ENCODE measurements at regions not wholly inside any gene's neighbourhood (a gene's known extent, or its start where the extent isn't known, plus 50 kb on each side); places are given as distances from the start of the nearest gene placed in this dataset.
A peak's percentile ranks its signal among the peaks of the same experiment; 100 is the strongest.
"Not testable (repeated sequence)": the region's sequence is repeated elsewhere in the genome, so short reads cannot be mapped to it uniquely, and the experiment has no call there.

DNA sequence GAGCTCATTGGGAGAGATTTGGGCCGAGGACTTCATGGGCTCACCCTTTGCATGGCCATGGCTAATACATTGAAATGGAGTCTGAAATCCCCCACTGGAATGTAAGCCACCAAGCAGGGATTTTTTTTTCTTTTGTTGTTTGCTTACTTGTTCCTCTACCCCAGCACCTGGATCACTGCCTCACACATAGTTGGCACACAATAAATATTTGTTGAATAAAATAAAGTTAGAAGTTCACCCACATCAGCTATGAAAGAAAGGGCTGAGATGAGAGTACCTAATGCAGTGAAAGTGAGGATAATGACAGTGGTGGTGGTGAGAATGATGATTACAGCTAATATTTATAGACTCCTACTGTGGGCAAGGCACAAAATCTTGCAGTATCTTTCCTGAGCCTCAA lies 98.1 kb upstream of the ANXA1 start:
- DNase-seq, result no peak

DNA sequence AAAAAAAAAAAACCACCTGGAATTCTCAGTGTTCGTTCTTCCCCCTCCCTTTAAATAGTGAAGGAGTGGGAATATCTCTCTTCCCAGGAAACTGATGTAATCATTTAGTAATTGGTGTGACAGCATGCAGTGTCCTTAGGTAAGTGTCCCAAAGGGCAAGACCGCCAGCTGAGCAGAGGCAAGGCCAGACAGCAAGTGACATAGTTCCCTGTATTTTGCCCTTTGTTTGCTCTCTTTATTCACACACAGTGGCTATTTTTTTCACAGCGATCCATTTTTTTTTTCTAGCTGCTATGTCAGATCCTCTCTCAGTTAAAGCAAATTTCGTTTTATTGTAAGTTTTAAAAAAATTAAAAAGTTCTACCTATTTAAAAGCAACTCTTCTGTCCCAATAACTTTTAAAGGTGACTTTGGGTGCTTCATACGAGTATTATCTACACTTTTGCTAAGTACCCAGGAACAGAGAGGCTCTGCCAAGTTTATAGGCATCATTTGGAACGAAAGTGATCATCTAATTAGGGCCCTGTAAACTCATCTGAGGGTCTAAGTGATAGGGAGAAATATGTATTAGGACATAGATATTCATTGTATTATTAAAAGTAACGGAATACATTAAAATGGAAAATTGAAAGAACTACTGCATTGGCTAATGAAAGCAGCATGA lies 98.2 kb upstream of the ALDH1A1 start:
- no peak for DNase-seq

DNA sequence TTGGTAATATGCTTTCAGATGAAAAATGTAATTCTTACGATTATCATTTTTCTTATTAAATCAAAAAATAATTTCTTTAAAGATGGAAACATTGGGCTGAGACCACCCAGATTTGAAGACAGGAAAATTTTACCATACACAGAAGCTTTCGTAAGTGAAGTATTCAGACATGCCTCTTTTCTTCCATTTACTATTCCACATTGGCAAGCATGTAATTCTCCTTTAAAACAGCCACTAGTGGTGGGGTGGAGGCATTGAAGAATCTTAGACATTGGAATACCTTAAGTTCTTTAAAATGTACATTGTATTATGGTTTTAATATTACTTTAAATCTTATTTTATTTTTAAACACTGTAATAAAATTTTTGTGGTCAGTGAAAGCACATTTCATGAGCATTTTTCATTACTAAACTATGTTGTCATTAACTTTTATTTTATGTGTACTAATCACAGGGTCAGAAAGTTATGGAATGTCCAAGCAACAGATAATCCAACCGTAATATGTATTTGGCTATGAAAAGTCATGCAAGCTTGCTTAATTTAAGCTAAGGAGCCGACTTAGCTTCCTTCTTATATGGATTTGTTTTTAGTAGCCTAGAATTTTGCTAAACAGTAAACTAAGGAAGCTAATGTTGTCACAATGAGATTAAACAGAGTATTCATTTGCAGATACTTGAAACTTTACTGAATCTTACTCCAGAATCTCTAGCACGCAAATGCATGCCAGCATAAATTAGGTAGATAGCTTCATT lies 97.4 kb upstream of the ALDH1A1 start:
- DNase-seq, result no peak

DNA sequence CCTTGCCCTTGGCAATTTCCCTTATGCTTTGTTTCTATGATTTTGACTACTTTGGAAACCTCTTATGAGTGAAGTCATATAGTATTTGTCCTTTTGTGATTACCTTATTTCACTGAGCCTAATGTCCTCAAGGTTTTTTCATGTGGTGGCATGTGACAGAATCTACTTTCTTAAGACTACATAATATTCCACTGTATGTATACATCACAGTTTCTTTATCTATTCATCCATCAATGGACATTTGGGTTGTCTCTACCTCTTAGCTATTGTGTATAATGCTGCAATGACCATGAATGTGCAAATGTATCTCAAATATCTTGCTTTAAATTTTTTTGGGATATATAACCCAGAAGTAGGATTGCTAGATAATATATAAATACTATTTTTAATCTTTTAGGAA lies 96.4 kb upstream of the ALDH1A1 start:
- DNase-seq, result no peak

DNA sequence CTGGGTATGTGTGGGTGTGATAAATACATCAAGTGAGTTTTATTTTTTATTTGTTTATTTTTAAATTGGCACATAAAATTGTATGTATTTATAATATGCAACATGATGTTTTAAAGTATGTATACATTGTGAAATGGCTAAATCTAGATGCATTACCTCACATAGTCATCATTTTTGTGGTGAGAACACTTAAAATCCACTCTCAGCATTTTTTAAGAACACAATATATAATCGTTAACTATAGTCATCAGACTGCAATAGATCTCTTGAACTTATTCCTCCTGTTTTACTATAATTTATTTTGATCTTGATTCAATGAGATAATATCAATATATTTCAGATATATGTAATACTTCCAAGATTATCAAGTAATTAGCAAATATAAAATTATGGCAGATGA lies 93.9 kb upstream of the ALDH1A1 start:
- DNase-seq, result no peak

DNA sequence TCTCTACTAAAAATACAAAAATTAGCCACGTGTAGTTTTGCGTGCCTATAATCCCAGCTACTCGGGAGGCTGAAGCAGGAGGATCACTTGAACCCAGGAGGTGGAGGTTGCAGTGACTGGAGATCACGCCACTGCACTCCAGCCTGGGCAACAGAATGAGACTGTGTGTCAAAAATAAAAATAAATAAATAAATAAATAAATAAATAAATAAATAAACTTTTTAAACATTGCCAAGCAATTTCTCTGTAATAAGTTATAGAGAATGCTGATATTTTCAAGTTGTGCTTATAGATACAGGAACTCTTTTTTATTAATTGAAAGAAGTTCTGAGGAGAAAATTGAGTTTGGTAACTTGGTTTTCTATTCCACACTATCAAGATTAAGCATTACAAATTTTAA lies 91.9 kb upstream of the ALDH1A1 start:
- not testable (repeated sequence) for DNase-seq

DNA sequence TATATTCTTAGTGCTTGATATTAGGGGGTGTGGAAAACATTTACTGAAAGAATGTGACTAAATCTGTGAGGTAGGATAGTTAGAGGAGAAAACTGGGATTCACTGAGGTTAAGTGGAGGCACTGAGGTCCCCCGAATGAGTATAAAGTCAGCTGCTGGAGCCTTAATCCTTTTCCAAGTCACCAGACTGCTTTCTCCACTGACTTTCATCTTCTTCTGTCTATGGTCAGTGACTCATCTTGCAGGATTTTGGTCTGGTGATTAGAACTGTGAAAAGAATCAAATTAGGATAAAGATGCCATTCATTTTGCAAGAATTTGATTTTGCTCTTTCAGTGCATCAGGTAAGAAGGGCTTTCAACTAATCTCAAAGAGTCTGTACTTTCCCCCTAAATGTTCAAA lies 89.3 kb upstream of the ALDH1A1 start:
- DNase-seq, result no peak

DNA sequence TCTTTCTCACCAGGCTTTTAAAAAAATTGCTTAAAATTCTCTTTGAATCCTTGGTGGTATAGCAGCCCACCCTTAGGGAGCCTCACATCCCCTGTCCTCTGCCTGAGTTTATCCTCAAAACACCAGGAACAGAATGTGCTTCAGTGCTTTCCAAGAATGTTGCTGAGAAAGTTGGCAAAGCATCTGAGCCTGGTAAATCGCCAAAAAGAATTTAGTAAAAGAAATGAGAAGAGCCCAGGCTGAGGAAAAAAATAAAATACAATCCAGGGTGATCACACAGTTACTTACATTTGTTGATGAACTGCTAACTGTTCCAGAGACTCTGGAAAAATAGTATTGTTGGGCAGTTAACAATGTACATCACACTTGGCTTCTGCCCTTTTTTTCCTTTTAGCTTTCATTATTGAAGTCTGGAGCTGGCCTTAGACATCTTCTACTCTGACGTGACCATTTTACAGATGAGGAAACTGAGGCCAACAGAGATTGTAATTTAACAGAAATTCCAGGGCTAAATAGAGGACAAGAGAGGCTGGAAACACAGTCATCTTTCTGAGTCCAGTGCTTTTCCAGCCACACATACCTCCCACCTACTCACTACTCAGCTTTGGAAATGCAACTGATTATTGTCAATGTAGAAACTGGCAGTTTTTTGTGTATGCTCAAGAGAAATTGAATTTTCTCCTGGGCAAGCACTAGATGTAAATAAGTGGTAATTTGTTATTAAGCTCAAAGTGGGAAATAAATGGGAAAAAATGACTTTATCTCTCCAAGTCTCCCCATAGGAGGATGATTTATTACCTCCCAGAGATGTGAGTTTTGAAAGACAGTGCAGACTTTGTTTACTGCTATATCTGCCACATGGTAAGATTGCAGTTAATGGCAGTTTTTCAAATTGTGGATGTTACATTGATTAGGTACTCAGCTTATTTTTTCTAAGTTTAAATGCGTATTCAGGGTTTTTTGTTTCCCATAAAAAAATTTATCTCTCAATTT lies 86.7 kb upstream of the ALDH1A1 start:
- no peak for DNase-seq

DNA sequence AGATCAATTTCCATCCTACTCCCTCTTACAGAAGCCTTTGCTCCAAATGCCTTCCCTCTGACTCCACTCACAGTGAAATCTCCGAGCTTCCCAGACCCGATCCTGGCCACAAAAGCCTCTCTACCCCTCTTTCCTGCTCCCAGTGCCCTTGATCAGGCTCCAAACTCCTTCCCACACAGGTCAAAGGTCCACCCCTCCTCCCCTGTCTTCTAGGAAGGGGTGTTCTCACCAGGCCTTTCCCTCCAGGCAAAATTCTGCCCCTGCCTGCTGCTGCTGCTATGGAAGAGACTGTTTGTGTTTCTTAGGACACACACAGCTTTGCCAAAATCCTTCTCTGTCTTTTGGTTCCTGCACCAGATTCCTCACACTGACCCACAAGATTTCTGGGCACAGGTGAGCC lies 85.8 kb upstream of the ALDH1A1 start:
- DNase-seq, result no peak

DNA sequence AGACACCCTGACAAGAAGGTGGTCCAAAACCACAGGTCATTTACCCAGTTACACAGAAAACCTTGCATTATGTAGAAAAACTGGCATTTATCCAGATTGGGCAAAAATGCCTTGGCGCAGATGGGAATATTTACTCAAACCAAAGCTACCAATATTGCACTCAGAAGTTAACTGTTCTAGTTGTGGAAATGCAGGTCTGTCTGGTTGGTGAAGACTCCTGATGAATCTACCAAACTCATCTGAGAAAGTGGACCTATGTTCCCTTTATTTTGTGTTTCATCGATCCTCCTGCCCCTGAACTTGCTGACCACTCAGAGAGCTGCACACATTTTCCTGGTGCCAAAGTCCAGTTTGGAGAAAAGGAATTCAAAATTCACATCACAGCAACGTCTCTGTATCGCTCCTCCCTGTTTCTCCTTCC lies 85.2 kb upstream of the ALDH1A1 start:
- DNase-seq, result no peak

DNA sequence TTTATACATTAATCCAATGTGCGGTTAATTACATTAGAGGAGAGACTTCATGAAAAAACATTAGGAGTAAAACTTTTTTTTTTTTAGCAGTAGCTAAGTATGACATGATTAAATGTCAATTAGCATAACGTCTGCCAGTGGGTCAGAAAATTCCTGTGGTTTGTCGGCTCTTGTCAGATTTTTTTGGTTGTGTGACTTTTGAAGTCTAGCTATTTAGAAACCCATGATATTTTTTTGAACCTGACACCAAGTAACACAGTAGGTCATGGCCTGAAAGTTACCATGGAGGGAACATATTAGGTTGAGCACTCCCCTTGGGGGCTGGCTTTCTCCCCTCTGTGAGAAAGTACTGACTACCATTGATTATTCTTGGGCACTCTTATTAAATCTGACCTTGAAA lies 84.8 kb upstream of the ALDH1A1 start:
- no peak for DNase-seq

DNA sequence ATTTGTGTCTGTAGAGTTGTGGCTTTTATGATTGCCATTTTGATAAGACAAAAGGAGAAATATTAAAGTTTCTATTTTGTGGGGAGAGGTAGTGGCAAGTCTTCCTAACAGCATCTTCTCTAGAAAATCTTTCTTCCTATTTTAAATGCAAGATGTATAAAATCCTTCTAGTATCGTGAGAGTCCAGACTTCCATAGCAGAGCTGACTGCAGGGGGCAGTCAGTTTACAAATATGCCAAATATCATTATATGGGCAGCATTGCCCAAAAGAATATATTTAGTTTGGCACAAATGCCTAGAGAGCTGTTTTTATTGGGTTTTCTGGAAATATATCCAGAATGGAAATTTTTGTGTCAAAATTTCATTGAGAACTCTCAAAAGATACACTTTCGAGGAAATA lies 82.1 kb upstream of the ALDH1A1 start:
- DNase-seq, result no peak

DNA sequence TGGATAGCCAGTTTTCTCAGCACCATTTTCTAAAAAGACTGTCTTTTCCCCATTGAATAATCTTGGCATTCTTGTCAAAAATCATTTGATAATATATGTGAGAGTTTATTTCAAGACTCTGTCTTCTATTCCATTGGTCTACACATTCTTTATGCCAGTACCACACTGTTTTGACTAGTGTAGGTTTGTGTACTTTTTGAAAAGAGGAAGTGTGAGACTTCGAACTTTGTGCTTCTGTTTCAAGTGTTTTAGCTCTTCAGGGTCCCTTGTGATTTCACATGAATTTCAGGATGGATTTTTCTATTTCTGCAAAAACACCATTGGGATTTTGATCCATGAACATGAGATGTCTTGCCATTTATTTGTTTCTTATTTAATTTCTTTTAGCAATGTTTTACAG lies 78.5 kb upstream of the ALDH1A1 start:
- DNase-seq, result no peak

DNA sequence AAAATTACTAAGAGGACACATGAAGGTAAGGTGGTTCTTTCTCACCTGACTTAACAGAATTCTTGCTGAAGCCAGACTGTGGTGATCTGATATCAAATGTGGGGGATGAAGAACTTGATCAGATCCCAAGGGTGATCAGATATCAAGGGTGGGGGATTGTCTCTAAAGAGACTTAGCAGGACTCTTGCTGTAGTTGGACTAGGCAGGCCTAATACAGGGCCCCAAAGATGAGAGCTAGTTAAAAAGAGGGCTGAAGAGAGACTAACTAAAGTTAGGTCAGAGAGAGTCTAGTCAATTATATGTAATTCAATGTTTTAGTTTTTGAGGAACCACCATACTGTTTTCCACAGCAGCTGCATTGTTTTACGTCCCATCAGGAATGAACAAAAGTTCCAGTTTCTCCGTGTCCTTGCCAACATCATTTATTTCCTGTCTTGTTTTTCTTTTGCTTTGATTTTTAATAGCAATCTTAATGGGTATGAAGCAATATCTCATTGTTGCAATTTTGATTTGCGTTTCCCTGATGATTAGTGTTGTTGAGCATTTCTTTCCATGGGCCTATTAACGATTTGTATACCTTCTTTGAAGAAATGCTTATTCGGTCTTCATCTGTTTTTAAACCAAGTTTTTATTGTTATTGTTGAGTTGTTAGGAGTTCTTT lies 77.6 kb upstream of the ALDH1A1 start:
- no peak for DNase-seq

DNA sequence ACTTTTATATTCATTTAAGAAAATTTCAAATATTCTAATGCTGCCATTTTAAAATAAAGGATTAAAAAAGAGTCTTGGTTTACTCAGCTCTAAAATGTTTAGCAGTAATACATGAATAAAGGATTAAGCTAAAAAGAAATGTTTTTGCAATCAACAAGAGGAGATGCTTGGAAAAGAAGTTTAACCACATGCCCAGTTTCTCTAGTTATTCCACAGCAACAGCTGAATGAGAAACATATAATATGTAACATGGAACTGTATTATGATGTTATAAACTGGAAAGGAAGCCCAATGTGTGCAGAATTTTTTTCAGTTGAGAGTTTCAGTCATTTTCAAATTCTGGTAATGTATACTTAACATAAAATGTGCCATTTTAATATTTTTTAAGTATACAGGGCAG lies 76.5 kb upstream of the ALDH1A1 start:
- DNase-seq, result no peak

DNA sequence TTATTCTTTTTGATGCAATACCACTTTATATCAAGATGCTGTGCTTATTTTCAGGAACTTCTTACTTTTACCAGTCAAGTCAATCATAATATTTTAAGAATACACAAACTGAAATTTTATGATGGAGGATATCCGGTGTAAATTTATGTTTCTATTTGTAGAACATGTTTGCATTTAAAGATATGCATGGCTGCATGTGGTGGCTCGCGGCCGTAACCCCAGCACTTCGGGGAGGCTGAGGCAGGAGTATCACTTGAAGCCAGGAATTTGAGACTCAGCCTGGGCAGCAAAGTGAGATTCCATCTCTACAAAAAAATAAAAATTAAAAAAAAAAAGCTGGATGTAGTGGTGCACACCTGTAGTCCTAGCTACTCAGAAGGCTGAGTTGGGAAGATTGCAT lies 73.5 kb upstream of the ALDH1A1 start:
- no peak for DNase-seq

DNA sequence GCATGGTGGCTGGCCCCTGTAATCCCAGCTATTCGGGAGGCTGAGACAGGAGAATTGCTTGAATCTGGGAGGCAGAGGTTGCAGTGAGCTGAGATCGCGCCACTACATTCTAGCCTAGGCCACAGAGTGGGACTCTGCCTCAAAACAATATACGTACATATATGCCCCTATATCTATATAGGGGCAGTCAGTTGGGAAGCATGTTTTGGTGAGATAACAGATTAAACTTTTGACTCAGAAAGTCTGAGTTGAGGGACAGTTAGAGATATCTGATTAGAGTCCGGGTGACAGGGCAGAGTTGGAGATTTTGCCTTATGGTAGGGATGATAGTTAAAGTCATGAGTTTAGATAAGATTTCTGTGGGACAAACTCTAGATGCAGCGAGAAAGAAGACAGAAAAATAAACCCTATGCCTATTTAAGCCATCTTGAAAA lies 71.8 kb upstream of the ALDH1A1 start:
- DNase-seq, result no peak

DNA sequence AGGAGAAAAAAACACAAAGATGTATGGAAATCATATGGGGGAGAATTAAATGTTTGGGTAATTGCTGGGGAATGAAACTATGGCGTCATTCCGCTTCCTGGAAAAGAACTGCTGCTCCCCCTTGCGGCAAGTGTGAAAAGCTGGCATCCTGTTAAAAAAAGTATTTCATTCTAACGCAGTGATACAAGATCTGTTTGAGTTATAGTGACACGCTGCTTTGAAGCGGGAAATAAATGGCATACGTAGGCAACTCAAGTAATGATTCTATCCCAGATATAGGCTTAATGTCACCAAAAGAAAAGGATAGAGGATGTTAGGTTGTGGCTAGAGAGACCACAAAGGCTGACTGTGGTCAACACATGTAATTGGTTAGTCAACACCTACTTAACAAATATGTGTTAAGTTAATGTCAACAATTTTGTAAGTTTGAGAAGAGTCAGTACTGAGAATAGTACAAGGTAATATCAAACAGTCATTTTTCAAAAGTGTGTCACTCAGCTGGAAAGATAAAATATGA lies 70.2 kb upstream of the ALDH1A1 start:
- peak; percentile 9 for DNase-seq

DNA sequence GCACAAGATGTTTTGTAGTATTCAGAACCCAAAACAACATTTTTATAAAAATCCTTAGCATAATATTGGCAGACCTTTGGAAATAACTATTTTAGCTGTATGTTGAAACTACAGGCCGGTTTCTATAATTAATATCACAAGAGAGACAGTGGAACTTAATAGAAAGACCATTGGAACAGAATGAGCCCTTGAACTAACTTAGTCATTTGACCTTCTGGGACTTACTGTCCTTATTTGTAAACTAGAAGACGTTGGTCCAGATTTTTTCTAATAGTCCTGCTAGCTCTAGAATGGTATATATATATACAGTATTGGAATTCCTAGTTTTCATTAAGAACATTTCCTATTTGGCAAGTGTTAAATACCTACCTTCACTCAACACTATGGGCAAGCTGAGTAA lies 69.5 kb upstream of the ALDH1A1 start:
- no peak for DNase-seq

DNA sequence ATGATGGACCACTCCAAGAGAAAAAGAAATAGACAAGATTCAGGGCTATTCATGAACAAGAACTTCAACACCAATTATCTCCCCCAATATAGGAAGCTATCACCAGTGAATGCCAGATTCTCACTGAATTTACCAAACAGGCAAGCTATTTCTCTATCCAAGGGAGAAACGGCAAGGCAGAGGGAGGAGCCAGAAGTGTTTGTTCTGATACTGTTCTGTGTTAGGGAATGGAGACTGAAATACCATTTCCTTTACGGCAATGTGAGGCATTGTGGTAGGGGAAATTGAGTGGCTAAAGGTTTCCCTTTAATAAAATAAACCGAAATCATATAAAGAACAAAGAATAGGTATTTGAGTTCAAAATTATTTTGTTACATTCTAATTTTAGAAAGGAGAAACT lies 68.0 kb upstream of the ALDH1A1 start:
- DNase-seq, result no peak

DNA sequence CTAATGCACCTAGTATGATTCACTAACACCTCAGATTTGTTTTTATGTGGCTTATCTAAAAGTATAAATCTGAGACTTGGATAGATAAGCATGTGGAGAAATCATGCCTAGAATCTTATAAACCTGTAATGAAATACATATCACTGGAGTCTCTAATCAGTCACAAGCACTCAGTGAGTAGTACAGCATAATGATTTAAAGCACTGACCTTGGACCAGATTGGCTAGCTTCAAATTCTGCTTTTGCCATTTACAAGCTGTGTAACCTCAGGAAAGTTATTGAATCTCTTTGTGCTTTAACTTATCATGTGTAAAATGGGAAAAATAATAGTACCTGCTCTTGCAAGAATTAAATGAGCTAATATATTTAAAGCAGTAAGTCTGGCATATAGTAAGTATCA lies 61.2 kb upstream of the ALDH1A1 start:
- DNase-seq, result no peak

DNA sequence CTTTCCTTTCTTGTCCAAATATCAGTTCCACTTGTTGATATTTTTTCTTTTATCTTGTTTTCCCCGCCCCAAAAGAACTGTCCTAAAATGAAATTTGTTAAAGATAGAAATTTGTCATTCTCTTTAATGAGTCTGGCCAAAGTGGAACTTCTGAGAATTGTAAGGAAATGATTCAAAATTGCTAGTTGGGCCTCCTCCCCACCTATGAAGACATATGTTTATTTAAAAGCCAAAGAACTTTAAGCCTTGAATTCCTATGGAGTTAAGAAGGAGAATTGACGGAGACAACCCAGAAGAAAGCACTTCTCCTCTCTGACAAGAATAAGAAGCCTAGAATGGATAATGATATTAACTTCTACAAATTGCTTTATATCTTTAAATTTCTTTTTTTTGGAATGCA lies 59.1 kb upstream of the ALDH1A1 start:
- DNase-seq, result no peak

Measured in activated CD4-positive, alpha-beta T cell treated with anti-CD3 and anti-CD28 coated beads for 1 hour (primary cell).